Loucy (cell line): ENCODE measurements at regions not wholly inside any gene's neighbourhood (a gene's known extent, or its start where the extent isn't known, plus 50 kb on each side); places are given as distances from the start of the nearest gene placed in this dataset.

Source experiments
- CTCF ChIP-seq: fragments of 200-600 bp; sonication (generic); conservative IDR thresholded peaks from 2 replicates; pipeline ENCODE4 v1.5.1; 2014; ENCODE audit warnings: mild to moderate bottlenecking, antibody characterized with exemption, low read length
- EZH2phosphoT487 ChIP-seq: fragments of 200-600 bp; IDR thresholded peaks from 2 replicates; pipeline ENCODE4 v1.6.1; 2018; ENCODE audit warnings: antibody characterized with exemption, mild to moderate bottlenecking, moderate library complexity, borderline replicate concordance

GRCh38 chr6:1127129-1127528, 184.8 kb upstream of the FOXQ1 start:
- TF ChIP-seq CTCF (no peak), EZH2phosphoT487 (no peak)
